PC-9 (cell line): ENCODE measurements at regions not wholly inside any gene's neighbourhood (a gene's known extent, or its start where the extent isn't known, plus 50 kb on each side); places are given as distances from the start of the nearest gene placed in this dataset.

Source experiments
- CTCF ChIP-seq: fragments of 200-600 bp; sonication (generic); conservative IDR thresholded peaks from 2 replicates; pipeline ENCODE4 v1.6.1; 2017; ENCODE audit warnings: mixed run types, antibody characterized with exemption, mild to moderate bottlenecking, moderate library complexity
- EZH2 ChIP-seq: fragments of 200-600 bp; sonication (generic); IDR thresholded peaks from 2 replicates; pipeline ENCODE4 v1.8.0; 2017; ENCODE audit warnings: antibody characterized with exemption, low read depth

GRCh38 chr4:180966312-180966711 is 1276.9 kb upstream of the TENM3 start:
- no peak for TF ChIP-seq EZH2
- TF ChIP-seq CTCF, result no peak
